ENCODE measurements at regions not wholly inside any gene's neighbourhood (a gene's known extent, or its start where the extent isn't known, plus 50 kb on each side); places are given as distances from the start of the nearest gene placed in this dataset.

DNA sequence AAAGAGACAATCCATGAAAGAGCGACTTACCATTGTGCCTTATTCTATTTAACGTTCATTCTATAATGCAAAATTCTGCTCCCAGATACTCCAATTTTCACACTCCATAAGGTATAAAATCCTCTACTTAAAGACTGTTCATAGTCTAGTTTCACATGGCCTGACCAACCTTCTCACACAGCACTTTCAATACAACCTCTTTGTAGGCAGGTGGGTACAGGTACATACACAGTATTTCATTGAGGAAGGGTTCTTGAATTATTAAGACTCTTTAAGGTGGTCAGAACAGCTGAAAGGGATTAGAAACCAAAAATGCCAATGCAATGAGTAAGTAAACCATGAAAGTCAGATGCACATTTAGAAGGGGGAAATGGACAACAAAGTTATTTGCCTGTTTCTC lies 352.0 kb downstream of the PARP8 start:
- TF ChIP-seq, protein P1, sequence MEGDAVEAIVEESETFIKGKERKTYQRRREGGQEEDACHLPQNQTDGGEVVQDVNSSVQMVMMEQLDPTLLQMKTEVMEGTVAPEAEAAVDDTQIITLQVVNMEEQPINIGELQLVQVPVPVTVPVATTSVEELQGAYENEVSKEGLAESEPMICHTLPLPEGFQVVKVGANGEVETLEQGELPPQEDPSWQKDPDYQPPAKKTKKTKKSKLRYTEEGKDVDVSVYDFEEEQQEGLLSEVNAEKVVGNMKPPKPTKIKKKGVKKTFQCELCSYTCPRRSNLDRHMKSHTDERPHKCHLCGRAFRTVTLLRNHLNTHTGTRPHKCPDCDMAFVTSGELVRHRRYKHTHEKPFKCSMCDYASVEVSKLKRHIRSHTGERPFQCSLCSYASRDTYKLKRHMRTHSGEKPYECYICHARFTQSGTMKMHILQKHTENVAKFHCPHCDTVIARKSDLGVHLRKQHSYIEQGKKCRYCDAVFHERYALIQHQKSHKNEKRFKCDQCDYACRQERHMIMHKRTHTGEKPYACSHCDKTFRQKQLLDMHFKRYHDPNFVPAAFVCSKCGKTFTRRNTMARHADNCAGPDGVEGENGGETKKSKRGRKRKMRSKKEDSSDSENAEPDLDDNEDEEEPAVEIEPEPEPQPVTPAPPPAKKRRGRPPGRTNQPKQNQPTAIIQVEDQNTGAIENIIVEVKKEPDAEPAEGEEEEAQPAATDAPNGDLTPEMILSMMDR (IDR thresholded peaks at IDR 0.05) = no peak
- no peak for TF ChIP-seq ZFX (IDR thresholded peaks at IDR 0.05; ENCODE audit: borderline replicate concordance)

DNA sequence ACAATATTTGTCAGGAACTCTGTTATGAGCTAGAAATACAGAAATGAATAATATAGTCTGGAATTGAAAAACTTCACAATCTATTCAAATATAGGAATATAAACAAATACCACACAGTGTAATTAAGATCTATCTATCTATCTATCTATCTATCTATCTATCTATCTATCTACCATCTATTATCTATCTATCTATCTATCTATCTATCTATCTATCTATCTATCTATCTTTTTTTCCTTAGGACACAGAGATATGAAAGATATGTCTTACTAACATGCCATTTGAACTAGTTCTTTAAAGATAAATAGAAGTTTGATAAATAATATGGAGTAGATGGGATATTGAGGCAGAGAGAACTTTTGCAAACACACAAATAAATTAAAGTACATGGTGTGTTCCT lies 357.8 kb downstream of the PARP8 start:
- H3K27ac ChIP-seq = no peak overlapping the region
- no peak for TF ChIP-seq ZFX (IDR thresholded peaks at IDR 0.05; ENCODE audit: borderline replicate concordance)
- TF ChIP-seq, protein P1 (IDR thresholded peaks at IDR 0.05) = no peak

More for the DNA sequence above, 352.0 kb downstream of the PARP8 start:
- H3K27ac ChIP-seq = no peak overlapping the region

DNA sequence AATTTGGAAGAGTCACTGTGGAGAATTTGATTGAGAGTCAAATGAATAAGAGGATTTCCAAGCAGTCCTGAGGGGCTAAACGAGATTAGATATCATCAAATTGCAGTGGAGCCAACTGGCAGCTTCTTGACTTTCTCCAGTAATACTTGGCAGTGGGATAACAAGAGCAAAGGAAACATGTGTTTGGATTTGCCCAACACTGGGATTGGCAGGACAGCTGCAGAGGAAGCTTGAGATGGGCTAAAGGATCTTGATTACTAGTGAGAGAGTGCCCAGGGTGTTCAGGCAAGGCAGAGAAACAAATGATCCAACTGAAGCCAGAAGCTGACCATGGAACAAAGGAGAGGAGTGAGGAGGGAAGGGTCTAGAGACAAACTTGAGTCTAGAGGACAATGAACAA lies 356.0 kb upstream of the ISL1 start:
- TF ChIP-seq, protein P1 (IDR thresholded peaks at IDR 0.05) = no peak
- no peak for TF ChIP-seq ZFX (IDR thresholded peaks at IDR 0.05; ENCODE audit: borderline replicate concordance)
- no peak overlapping the region for H3K27ac ChIP-seq

DNA sequence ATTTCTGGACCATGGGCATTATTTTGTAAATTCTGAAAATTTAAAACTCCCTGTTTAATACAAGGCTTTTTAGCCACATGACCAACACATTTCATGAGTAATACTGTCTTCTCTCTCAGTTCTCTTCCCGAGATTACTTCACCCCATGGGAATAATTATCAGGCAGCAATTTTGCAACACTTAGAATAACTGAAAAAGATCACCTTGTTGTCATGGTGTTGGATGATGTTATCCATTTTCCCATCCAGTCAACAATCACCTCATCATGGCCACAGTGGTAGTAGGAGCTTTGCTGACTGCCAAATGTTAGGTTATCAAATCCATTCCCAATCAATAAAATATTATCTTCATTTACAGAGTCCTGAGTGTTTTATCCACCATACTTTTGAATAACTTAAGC lies 354.9 kb upstream of the ISL1 start:
- H3K27ac ChIP-seq = no peak overlapping the region
- TF ChIP-seq ZFX (IDR thresholded peaks at IDR 0.05; ENCODE audit: borderline replicate concordance) = no peak
- TF ChIP-seq, protein P1 (IDR thresholded peaks at IDR 0.05) = no peak

DNA sequence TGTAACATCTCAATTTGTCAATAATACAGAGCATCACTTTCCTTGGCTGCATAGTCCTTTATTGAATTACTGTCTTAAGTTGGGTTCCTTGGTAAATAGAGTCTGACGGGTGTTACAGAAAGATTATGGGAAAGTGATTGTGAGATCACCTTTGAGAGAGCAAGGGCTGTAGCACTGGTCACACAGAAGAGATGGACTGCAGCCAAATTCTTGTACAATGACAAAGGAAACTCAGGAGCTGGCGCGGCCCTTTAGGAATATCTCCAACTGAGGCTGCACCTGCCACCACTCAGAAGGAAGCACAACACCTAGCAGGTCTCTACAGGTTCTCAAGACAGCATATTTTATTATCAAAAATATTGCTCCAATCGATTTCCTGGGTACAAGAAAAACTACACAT lies 350.0 kb upstream of the ISL1 start:
- H3K27ac ChIP-seq = peak overlapping the region; percentile 50
- TF ChIP-seq, protein P1 (IDR thresholded peaks at IDR 0.05) = no peak
- TF ChIP-seq ZFX (IDR thresholded peaks at IDR 0.05; ENCODE audit: borderline replicate concordance) = no peak

DNA sequence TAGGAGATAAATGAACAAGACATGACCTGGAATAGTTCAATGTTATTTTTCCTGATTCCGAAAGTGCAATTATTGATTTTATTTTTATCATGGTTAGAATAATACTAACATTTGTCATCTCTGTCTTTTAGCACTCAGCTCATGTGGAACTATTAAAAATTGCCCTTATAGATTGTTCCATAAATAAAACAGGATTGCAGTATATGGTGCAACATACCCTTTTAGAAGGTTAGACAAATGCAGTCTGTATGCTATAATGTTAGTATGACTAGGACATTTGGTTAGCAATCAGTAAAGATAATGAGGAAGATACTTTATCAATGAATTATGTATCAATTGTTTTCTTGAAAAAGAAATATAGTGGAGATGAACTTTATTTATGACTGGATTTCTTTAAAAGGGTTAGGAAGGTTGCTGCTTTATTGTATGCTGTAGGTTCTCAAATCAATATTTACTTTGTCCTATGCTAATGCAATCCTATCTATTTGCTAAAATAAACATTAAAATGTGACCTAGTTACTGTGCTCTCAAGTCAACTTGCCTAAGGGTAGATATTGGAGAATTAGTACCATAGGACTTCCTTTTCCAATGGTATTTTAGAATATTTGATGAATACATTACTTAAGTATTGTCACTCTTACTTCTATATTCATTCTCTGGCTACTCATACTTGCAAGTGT lies 348.9 kb upstream of the ISL1 start:
- TF ChIP-seq, protein P1 (IDR thresholded peaks at IDR 0.05) = no peak
- no peak for TF ChIP-seq ZFX (IDR thresholded peaks at IDR 0.05; ENCODE audit: borderline replicate concordance)
- H3K27ac ChIP-seq = peak overlapping the region; percentile 50

DNA sequence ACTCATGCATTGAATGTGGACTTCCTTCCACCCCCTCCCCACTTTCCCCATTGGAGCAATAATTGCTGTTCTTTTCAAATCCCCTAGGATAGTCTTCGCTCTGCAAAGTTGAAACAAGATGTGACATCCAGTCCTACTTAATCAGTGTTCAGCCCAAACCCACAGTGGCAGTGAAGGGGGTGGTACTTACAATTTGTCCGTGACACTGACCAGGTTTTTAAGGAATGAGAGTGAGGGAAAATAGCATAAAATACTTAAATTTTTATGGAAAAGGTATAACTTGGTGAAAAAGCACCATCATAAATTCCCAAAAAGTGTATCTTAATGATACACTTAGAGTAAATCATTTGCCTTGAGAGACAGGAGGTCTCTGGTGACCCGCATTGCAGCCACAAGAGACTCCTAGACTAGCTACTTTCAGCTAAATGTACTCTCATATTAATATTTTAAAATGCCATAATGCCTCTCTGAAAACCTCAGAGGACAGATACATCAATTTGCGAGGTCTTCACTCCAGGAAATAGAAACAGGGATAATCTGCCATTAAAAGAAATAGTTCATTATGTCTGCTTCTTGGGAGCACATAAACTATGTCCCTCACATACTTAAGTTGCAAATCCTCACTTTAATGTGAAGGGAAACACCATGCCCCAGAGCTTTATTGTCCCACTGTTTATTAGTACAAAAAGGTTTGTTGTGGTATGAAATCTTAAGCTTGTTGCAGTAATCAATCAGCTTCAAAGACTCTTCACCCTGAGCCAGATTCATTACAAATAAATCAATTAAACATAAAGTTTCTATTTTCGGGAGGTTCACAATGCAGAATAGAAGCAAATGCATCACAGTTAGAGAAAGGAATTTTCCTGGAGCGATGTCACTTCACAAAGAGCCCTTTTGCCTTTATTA lies 343.6 kb upstream of the ISL1 start:
- no peak overlapping the region for H3K27ac ChIP-seq
- TF ChIP-seq, protein P1 (IDR thresholded peaks at IDR 0.05) = no peak
- no peak for TF ChIP-seq ZFX (IDR thresholded peaks at IDR 0.05; ENCODE audit: borderline replicate concordance)
